GM18858 (cell line): ENCODE measurements at regions not wholly inside any gene's neighbourhood (a gene's known extent, or its start where the extent isn't known, plus 50 kb on each side); places are given as distances from the start of the nearest gene placed in this dataset.

Experiments
- ATAC-seq: cut with Tn5 transposase; IDR thresholded peaks from one replicate; pipeline ENCODE4 v1.9.1; 2021; ENCODE audit not compliant: unreplicated experiment

DNA sequence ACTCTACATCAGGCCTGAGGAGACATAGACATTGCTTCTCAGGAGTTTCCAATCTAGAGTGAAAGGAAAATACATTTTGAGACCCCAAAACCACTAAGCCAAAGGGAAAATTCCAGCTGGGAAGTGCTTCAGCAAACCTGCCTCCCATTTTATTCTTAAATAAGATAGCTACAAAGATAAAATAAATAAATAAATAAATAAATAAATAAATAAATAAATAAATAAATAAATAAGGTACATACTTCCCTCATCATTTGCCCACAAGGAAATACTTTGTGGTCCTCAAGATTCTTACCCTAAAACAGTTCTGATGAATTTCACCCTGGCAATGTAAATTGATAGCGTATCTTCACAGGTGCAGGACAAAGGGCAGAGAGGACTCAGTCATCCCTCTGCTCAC is 474.0 kb upstream of the ROBO1 start:
- no peak for ATAC-seq

DNA sequence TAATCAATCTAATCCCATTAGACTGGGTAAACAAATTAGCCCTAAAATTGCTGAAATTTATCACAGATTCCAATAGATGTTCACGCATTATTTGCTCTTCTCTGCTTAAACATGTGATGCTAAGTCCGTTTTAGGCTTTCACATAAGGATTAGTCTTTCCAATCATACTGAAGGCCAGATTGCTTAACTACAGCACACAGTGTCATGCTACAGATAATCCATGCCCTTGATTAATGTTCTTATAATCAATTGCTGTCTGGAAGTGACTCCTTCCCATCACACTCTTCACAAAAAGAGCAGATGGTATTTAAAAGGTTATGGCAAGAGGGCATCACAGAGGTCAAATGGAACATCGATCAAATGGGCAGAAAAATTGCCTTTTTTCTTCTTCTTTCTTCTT is 471.5 kb upstream of the ROBO1 start:
- ATAC-seq: no peak

DNA sequence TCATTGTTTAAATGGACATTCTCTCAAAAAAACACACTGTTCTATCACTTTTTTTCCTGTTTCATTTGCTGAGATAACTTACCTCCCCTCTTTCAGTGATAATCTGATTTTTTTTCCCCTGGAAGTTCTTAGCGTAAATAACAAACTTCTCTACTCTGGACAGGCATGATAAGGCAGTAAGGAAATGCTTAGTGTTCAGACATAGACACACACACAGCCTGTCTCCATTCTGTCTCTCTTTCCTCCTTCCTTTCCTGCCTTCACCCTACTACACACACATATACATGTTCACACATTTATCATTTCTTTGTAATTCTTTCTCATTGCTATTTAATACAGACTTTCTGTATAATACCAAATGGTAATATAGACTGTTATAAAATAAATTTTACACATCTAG is 470.8 kb upstream of the ROBO1 start:
- no peak for ATAC-seq

DNA sequence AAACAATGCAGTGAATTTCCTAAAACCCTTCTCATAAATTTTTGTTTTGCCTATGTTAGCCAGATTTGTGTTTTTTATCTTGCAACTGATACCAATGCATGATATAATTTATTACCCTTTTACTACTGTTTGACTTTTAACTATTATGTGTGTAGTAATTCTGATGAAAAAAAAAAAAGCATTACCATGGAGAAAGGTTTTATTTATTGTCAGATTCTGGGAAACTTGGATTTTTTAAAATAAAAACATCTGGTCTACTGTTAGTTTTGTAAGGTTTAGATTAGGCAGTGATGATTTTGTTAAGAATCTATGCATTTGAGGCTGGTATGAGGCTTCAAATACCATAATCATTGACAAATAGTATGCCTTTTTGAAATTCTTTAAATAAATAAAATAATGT is 470.4 kb upstream of the ROBO1 start:
- ATAC-seq: no peak

DNA sequence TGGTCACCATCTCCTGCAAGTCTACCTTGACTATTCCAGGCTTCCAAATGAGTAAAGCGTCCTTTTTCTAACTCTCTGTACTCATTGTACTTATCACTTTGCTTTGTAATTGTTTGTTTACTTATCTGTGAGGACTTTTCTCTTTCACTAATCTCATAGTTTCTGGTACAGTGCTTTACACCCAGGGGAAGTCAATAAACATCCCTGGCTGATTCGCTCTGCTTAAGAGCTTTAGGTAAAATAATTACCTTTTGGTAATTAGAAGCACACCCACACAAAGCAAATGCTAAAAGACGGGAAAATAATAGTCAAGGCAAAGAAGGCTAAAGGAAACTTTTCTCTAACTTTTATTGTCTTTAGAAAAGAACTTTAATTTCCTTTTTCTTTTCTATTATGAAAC is 466.9 kb upstream of the ROBO1 start:
- ATAC-seq: no peak

DNA sequence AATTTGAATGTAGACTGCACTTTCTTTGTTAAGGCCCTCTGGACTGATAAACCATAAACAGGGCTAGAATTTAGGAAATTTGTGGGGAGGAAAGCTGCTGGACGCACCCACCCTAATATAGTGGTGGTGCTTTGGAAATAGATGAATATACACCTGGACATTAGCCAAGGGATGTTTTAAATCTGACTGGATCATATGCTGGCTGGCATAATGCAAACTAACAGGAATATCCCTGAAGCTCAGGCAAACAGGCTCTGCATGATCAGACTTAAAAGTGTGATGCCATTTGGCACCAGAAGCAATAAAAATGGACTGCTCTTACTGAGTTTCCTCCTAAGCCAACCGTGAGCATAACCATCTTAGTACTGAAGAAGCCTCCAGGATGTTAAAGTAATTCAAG is 465.8 kb upstream of the ROBO1 start:
- no peak for ATAC-seq

DNA sequence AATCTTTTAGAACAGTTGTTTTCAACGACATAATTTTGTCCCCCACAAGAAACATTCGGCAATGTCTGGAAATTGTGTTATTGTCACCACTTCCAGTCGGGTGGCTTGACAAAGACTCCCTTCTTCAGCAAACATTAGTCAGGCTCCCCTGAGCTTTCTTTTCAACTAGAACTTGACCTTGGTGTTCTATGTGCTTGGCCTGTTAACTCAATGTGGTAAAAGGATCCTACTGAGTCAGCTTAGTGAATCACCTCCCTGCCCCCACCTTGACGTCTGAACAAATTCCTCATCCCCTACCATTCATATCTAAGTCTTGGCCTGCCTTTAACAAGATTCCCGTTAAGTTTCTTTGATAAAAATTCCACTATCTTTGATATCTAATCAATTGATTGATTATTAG is 465.0 kb upstream of the ROBO1 start:
- ATAC-seq: no peak

DNA sequence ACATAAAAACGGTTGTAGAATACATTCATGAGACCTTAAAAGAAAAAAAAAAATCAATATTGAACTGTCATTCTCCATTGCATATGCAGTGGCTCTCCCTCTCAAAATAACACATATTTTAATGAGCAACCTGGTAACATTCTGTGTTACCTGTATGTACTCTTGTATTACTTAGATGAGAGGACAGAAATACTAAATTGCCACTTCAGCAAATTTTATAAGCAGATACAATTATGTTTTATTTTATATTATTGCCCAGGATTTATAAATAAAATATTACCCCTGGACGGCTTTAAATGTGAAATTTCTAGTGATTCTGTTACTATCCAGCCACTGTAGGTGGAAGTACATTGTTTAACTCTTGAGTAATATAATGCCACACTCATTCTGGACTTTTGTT is 463.2 kb upstream of the ROBO1 start:
- no peak for ATAC-seq

DNA sequence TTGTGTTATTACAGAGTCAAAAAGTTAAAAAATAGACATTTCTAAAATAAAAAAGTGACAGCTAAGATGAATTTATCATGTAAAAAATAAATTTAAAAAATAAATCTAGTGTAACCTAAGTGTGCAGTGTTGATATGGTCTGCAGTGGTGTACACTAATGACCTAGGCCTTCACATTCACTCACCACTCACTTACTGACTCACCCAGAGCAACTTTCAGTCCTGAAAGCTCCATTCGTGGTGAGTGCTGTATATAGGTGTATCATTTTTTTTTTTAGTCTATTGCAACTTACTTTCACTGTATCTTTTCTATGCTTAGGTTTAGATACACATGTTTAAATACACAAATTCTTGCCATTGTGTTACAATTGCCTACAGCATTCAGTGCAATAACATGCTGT is 459.4 kb upstream of the ROBO1 start:
- ATAC-seq: no peak

DNA sequence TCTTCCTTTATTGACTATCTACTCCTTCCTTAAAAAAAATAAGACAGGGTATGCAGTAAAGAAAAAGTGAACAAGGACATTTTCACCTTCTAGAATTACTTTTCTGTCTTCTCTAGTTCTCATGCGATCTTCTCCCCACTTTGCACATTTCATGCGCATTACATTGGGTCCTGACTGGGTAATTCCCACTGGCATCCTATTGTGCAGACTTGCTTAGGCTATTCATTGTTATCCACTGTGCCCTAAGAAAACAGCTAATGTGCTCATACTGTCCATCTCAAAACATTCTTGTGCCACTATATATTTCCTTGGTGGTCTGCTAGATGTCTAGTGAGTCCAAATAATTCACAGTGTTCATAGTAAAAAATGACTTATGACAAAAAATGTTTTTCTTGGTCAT is 447.4 kb upstream of the ROBO1 start:
- ATAC-seq: no peak

DNA sequence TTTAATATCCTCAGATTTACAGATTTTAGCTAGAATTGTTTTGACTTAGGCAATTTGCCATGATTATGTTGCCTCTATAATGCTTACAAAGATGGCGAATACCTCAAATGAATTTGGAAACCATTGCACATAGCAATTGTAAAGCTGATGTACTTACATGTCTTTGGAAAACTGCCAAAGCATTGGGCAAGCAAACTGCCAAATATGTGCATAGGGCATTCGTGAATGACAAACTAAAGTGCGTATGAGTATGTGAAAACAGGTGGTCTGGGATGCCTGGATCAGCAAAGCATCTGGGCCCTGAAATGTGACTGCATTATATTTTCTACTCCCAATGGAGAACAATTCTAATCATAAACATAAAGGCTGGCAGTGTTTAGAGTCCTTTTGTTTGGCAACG is 445.3 kb upstream of the ROBO1 start:
- no peak for ATAC-seq

DNA sequence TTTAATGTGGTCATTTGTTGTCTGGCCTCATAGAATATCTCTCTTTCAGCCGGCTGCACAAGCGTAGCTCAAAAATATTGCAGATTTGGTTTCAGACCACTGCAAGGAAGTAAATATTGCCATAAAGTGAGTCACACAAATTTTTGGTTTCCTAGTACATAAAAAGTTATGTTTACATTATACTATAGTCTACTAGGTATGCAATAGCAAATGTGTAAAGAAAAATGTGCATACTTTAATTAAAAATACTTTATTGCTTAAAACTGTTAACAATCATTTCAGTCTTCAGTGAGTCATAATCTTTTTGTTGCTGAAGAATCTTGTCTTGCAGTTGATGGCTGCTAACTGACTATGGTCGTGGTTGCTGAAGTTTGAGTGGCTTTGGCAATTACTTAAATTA is 425.1 kb upstream of the ROBO1 start:
- no peak for ATAC-seq

DNA sequence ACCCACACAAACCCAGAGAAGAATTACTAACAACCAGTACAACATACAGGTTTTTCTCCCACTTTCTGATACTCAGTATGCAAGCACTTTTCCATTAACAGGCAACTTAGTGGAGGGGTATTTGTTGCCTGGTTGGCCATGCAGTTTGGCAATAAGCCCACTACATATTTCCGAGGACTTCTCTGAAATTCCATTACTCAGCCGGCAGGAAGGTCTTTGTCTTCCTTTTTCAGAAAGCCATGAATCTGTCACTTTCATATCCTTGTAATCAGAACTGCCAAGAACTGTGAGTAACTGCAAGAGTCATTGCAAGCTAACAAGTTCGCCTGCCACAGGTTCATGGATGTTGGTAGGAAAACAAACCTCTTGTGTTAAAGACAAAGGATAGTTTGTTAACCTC is 422.3 kb upstream of the ROBO1 start:
- ATAC-seq: no peak

DNA sequence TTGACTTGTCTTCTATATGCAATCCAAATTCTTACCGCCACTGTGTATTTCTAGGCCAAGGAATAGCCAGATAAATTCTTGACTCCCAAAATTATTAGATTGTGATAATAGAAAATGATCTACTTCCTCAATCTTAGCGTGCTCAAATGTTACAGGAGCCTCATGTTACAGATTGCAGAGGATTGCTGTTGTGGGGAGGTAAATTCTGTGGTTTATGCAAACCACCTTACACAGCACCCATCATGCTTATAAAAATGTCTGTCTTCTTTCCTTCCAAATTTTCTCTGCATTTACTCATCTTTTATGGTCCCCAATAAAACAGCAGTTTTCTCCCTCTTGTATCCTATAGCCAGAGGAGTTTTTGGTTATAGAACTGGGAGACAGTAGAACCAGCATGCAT is 420.2 kb upstream of the ROBO1 start:
- ATAC-seq: no peak

DNA sequence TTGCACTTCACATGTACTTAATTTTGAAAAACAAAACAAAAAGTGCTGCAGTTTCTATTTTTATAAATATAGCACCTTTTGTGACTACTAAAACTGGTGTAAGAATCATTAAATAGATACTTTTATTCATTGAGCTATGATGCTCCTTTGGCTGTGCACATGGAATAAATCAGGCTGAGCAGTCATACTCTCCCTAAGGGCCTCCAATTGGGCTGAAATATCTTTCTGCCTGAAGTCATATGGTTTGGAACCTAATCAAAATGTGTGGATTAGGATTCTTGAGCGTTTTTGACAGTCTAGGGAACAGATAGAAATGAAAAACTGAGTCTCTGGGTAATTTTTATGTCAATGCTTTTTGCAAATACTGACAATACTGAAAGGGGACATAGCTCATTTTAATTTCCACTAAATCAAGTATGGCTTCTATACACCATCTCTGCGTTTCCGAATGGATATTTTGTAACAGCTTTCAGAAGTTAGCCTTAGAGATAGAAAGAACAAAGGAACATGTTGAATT is 392.2 kb upstream of the ROBO1 start:
- ATAC-seq: no peak

DNA sequence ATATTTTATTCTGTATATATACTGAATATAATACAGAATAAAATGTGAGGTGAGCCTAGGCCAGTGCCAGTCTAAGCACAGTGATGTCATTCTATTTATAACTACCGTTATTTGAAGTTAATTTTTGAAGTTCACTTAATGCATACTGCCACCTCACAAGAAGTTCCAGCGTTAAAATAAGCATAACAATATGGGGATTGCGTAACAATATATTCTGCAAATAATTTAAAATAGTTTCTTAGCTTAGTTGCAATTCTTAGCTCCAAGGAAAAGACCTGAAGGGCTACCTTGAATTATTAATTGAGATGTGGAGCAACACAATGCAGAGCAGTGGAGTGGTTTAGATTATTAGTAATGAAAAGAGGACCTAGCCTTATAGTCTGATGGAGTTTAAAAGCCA is 390.5 kb upstream of the ROBO1 start:
- ATAC-seq: no peak

DNA sequence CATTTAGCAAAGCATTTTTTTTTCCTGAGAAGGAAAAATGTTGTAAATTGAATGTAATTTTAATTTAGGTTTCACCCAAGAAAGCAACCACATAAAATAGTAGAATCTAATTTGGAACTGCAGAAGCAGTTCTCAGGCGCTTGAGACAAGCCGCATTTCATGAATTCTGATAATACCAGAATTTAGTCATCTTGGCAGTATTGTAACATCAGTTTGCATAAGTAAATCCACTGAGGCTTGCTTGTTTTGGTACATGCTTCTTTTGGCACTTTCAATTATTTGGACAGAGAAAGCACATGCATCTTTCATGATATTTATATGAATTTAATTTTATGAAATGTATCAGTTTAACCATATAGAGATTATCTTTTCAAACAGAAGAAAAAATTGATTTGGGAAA is 389.7 kb upstream of the ROBO1 start:
- ATAC-seq: no peak

DNA sequence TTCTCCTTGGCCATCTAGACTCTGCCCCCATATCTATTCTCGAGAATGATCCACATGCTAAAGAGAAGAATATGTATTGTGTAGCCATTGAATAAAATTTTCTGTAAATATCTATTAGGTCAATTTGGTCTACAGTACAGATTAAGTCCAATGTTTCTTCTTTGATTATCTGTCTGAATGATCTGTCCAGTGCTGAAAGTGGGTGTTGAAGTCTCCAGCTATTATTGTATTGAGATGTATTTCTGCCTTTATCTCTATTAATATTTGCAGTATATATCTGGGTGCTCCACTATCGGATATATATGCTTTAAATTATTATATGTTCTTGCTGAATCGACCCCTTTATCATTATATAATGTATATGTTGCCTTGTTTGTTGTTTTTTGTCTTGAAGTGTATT is 384.9 kb upstream of the ROBO1 start:
- no peak for ATAC-seq

DNA sequence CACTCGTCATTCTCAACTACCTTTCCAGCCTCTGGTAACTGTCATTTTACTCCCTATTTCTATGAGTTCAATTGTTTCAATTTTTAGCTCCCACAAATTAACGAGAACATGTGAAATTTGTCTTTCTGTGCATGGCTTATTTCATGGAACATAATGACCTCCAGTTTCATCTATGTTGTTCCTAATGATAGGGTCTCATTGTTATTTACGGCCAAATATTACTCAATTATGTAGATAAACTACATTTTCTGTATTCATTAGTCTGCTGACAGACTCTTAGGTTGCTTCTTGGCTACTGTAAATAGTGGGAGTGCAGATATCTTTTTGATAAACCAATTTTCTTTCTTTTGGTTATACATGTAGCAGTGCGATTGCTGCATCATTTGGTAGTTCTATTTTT is 374.9 kb upstream of the ROBO1 start:
- no peak for ATAC-seq

DNA sequence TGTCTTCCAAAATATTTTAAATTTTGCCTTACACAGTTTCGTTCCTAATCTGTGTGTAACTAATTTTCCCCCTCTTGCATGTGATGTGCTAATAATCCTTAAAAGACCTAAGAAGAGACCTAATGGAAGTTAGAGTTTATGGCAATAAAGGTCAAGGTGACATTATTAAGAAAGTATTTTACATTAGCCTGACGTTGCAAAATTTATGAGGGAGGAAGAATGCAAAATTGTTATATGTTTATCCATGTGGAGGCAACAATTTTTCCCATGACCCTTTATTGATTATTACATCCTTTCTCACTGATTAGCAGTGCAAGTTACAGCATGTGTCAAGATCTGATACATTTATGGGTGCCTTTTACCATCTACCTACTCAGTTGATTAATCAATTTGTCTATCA is 373.8 kb upstream of the ROBO1 start:
- ATAC-seq: no peak

DNA sequence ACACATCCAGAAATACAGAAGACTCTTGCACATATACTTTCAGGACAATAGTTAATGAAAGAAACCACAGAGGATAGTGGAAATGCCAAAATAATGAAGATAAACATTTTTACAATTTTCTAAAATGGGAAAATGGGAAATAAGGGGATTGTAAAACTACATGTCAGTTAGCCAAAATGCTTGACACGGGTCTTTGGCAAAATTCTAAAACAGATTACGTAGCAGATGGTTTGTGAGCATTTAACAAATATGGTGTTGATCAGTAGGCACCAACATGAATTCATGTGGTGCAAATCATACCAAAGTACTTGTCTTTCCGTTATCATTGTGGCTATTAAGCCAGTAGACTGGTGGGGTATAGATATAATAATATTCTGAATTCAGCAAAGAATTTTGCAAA is 348.5 kb upstream of the ROBO1 start:
- no peak for ATAC-seq

DNA sequence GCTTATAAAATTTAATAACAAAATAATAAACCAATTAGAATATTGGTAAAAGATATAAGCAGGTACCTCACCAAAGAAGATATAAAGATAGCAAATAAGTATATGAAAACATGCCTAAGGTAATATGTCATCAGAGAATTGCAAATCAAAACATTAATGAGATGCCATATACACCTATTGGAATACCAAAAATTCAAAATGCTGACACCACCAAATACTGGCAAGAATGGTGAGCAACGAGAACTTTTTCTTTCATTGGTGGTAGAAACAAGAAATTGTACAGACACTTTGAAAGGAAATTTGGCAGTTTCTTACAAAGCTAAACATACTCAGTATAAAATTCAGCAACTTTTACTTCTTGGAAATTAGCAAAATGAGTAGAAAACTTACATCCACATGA is 346.9 kb upstream of the ROBO1 start:
- no peak for ATAC-seq

DNA sequence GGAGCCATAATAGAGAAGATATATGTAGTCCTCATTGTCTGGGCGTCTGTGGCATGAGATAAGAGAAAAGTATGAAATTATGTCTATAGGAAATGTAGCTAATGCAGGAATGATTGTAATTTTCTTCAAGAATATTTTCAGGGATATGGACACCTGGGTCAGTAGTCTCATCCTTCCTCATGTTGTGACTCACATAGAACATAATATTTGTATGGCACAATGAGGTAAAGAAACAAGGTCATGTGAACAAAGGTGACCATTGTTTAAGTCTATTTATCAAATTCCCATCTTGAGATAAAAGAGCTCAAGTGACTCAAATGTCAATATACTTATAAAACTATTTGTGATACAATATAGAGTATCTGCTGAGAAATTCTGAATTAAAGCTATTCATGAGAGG is 345.5 kb upstream of the ROBO1 start:
- ATAC-seq: no peak

DNA sequence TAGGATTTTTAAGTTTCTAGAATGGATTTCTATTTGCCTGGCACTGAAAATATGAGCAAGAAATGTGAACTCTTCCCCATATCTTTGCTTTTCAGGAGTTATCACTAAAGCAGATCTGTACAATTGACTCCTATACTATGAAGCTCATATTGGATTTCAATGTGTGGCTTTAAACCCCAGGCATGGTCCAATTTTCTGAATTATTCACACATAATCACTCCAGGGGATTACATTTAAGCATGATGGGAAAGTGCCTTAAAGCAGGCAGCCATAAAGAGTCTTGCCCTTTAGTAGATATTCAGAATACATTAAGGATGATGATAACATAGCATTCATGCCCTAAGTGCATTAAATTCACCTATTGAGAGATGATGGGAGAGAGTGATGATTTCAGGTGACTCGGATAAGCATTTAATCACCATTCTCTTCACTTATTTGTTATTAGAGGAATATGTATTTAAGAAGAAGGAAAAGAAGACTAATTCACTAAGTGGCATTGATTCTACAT is 331.8 kb upstream of the ROBO1 start:
- no peak for ATAC-seq
